Kidney (tissue), 13 donors: ENCODE measurements at regions not wholly inside any gene's neighbourhood (a gene's known extent, or its start where the extent isn't known, plus 50 kb on each side); places are given as distances from the start of the nearest gene placed in this dataset.
A peak's percentile ranks its signal among the peaks of the same experiment; 100 is the strongest.

Experiments
- DNase-seq, 5 donors: peaks; one replicate each; pipeline ENCODE4 v3.0.0-alpha.2; 2013 to 2020
- FAIRE-seq: peaks from 2 replicates; lab custom pipeline; 2012; peaks lifted over from hg19 to GRCh38; lab: Jason Lieb, UNC
- H3K27ac ChIP-seq, 2 donors: one replicate each; pipeline ENCODE4 v1.7.0; 2013; ENCODE audit warnings: low read depth in 2 of 2, low read length in 2 of 2, inconsistent platforms in 1 of 2
- H3K27me3 ChIP-seq: one replicate; pipeline ENCODE4 v1.7.1; 2013; ENCODE audit warnings: low read length, inconsistent platforms; ENCODE audit not compliant: control insufficient read depth, insufficient read depth
- H3K36me3 ChIP-seq, 3 donors: one replicate each; pipeline versions ENCODE4 v1.7.0 to v1.7.1; 2013; ENCODE audit warnings: low read length in 3 of 3, control low read depth in 1 of 3, inconsistent platforms in 1 of 3; ENCODE audit not compliant: insufficient read depth in 3 of 3, control insufficient read depth in 2 of 3
- H3K4me1 ChIP-seq, 3 donors: one replicate each; pipeline versions ENCODE4 v1.7.0 to v1.7.1; 2013; ENCODE audit warnings: low read length in 3 of 3, inconsistent platforms in 1 of 3, low read depth in 1 of 3; ENCODE audit not compliant: control insufficient read depth in 2 of 3, insufficient read depth in 2 of 3
- H3K4me3 ChIP-seq, 3 donors: one replicate each; pipeline versions ENCODE4 v1.7.0 to v1.8.1; 2013; ENCODE audit warnings: low read length in 3 of 3, control low read depth in 1 of 3, inconsistent platforms in 1 of 3
- H3K9ac ChIP-seq, 3 donors: one replicate each; pipeline versions ENCODE4 v1.7.0 to v1.7.1; 2013; ENCODE audit warnings: low read length in 3 of 3, control low read depth in 1 of 3, inconsistent platforms in 1 of 3
- H3K9me3 ChIP-seq, 3 donors: one replicate each; pipeline versions ENCODE4 v1.7.0 to v1.7.1; 2013; ENCODE audit warnings: low read length in 3 of 3, control low read depth in 1 of 3, inconsistent platforms in 1 of 3; ENCODE audit not compliant: control insufficient read depth in 2 of 3, insufficient read depth in 1 of 3
- intact Hi-C: fragments of 100-400 bp; cut with DNase I; formaldehyde crosslinking; loops from one replicate; pipeline ENCODE4 v1.11.1; 2022
- TF ChIP-seq, protein P1 (sequence below): IDR thresholded peaks from 3 replicates; pipeline ENCODE4 v1.5.1; 2012; ENCODE audit warnings: mild to moderate bottlenecking, moderate library complexity, borderline replicate concordance; ENCODE audit not compliant: insufficient read depth; ENCODE audit errors: extremely low read depth
- donor health status: control.
- donor health status: control.
- donor health status: control.
- donor health status: control.
- donor health status: control.
- donor health status: DM: yes; HTN: yes; CAD: no.
- donor health status: Normal renal cell carcinoma (clear cell type).

- H3K4me1 ChIP-seq, result no peaks in the 10 kb centered on the region
- H3K27ac ChIP-seq, result no peak overlapping the region
- DNase-seq, result no peak
- TF ChIP-seq, protein P1, sequence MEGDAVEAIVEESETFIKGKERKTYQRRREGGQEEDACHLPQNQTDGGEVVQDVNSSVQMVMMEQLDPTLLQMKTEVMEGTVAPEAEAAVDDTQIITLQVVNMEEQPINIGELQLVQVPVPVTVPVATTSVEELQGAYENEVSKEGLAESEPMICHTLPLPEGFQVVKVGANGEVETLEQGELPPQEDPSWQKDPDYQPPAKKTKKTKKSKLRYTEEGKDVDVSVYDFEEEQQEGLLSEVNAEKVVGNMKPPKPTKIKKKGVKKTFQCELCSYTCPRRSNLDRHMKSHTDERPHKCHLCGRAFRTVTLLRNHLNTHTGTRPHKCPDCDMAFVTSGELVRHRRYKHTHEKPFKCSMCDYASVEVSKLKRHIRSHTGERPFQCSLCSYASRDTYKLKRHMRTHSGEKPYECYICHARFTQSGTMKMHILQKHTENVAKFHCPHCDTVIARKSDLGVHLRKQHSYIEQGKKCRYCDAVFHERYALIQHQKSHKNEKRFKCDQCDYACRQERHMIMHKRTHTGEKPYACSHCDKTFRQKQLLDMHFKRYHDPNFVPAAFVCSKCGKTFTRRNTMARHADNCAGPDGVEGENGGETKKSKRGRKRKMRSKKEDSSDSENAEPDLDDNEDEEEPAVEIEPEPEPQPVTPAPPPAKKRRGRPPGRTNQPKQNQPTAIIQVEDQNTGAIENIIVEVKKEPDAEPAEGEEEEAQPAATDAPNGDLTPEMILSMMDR, result no peak
- H3K9me3 ChIP-seq, result no peaks in the 10 kb centered on the region
- no peaks in the 10 kb centered on the region for H3K27me3 ChIP-seq
- no peak overlapping the region for H3K4me3 ChIP-seq
- FAIRE-seq, result no peak
- intact Hi-C loops, result no loop called here
- H3K36me3 ChIP-seq, result no peaks in the 10 kb centered on the region
- H3K9ac ChIP-seq, result no peak overlapping the region
Measured at GRCh38 chrX:25640276-25640675, 497.9 kb upstream of the MAGEB18 start.

DNA sequence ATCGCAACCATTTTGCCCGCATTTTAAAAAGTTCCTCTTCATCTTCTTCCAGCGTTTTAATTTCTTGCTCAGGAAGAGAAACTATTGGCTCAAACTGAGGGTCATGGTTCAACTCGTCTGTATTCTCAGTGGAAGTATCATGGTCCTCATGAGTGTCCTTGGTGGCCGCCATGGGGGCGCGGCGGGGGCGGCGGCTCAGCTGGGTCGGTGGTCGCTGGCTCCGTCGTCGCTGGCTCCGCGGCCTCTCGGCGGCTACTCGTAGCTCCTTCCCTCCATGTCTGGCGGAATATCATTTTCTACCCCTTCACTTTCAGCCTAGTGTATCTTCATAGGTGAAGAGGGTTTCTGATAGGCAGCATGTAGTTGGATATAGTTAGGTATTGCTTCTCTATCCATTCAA is 492.0 kb upstream of the MAGEB18 start:
- H3K4me1 ChIP-seq, result no peaks in the 10 kb centered on the region
- no peaks in the 10 kb centered on the region for H3K27me3 ChIP-seq
- H3K36me3 ChIP-seq, result no peaks in the 10 kb centered on the region
- FAIRE-seq (no peak), DNase-seq (peak in 1 of 5 donors; percentile 31)
- TF ChIP-seq, protein P1, result no peak
- no peak overlapping the region for H3K9ac ChIP-seq
- no peak overlapping the region for H3K4me3 ChIP-seq
- H3K27ac ChIP-seq, result no peak overlapping the region
- H3K9me3 ChIP-seq, result no peaks in the 10 kb centered on the region
- intact Hi-C loops, result no loop called here

DNA sequence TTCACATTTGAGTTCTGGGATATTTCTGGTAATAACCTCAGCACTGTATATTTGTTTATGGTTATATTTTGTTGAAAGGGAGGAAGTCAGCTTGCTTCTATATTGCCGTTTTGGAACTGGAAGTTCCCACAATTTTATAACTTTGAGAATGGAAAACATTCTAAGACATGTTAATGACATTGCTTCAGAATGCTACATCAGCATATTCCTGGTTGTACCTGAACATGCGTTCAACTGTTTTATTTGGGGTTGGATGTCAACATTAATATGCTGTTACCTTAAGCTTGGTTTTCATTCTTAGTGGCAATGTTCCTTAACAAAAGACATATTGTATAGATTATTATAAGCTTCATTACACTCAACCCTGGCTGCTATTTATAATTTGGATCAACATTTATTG is 489.4 kb upstream of the MAGEB18 start:
- Histone ChIP-seq H3K4me1 (no peaks in the 10 kb centered on the region), H3K4me3 (no peak overlapping the region)
- FAIRE-seq, result no peak

More for the DNA sequence above, 489.4 kb upstream of the MAGEB18 start:
- Histone ChIP-seq H3K27ac (no peak overlapping the region), H3K9me3 (no peaks in the 10 kb centered on the region), H3K36me3 (no peaks in the 10 kb centered on the region), H3K27me3 (no peaks in the 10 kb centered on the region), H3K9ac (no peak overlapping the region)
- intact Hi-C loops, result no loop called here
- TF ChIP-seq, protein P1, result no peak
- no peak for DNase-seq
